Neuronal stem cell (in vitro differentiated cells): ENCODE measurements at regions not wholly inside any gene's neighbourhood (a gene's known extent, or its start where the extent isn't known, plus 50 kb on each side); places are given as distances from the start of the nearest gene placed in this dataset.

ENCODE experiments used
- DNase-seq: peaks from one replicate; pipeline ENCODE4 v3.0.0-alpha.2; 2013; ENCODE audit warnings: low spot score
- H2AFZ ChIP-seq: one replicate; pipeline ENCODE4 v1.6.1; 2013; ENCODE audit warnings: mild to moderate bottlenecking, low read length, inconsistent platforms
- H2AK5ac ChIP-seq: 2 replicates; pipeline ENCODE4 v1.6.1; 2013; ENCODE audit warnings: low read depth, mild to moderate bottlenecking, inconsistent platforms, low read length, moderate library complexity, mixed read lengths
- H2BK120ac ChIP-seq: 2 replicates; pipeline ENCODE4 v1.6.1; 2013; ENCODE audit warnings: low read depth, mild to moderate bottlenecking, inconsistent platforms, low read length, moderate library complexity, mixed read lengths
- H2BK12ac ChIP-seq: one replicate; pipeline ENCODE4 v1.6.1; 2013; ENCODE audit warnings: low read length, inconsistent platforms
- H2BK15ac ChIP-seq: 2 replicates; pipeline ENCODE4 v1.6.1; 2013; ENCODE audit warnings: mild to moderate bottlenecking, low read length, inconsistent platforms, mixed read lengths
- H2BK5ac ChIP-seq: one replicate; pipeline ENCODE4 v1.6.1; 2013; ENCODE audit warnings: inconsistent platforms, mild to moderate bottlenecking, low read length, moderate library complexity
- H3K14ac ChIP-seq: one replicate; pipeline ENCODE4 v1.6.1; 2013; ENCODE audit warnings: low read length, inconsistent platforms
- H3K18ac ChIP-seq: 2 replicates; pipeline ENCODE4 v1.6.1; 2013; ENCODE audit warnings: low read length, inconsistent platforms
- H3K23ac ChIP-seq: 2 replicates; pipeline ENCODE4 v1.6.1; 2013; ENCODE audit warnings: low read depth, mild to moderate bottlenecking, mixed read lengths, low read length, inconsistent platforms; ENCODE audit not compliant: poor library complexity
- H3K27ac ChIP-seq: replicated peaks from 3 replicates; pipeline ENCODE4 v1.5.1; 2013; ENCODE audit warnings: low read length, inconsistent platforms
- H3K27me3 ChIP-seq, 3 experiments: 2 replicates each; pipeline ENCODE4 v1.6.1; 2013; ENCODE audit warnings: low read length in 3 of 3, mild to moderate bottlenecking in 2 of 3, inconsistent platforms in 1 of 3, low read depth in 1 of 3, mixed read lengths in 1 of 3, moderate library complexity in 1 of 3; ENCODE audit not compliant: control insufficient read depth in 3 of 3, insufficient read depth in 3 of 3
- H3K36me3 ChIP-seq, 2 donors: replicated peaks in 1 of 2; 2 replicates each; pipeline ENCODE4 v1.6.1; 2013; ENCODE audit warnings: low read length in 2 of 2; ENCODE audit not compliant: control insufficient read depth in 2 of 2, insufficient read depth in 2 of 2
- H3K4ac ChIP-seq: 2 replicates; pipeline ENCODE4 v1.6.1; 2013; ENCODE audit warnings: inconsistent platforms, mild to moderate bottlenecking, low read length, moderate library complexity
- H3K4me1 ChIP-seq, 2 donors: 1 replicate in 1 of 2; 2 replicates in 1 of 2; pipeline ENCODE4 v1.6.1; 2013; ENCODE audit warnings: low read length in 2 of 2, low read depth in 1 of 2; ENCODE audit not compliant: control insufficient read depth in 2 of 2, insufficient read depth in 1 of 2
- H3K4me2 ChIP-seq: one replicate; pipeline ENCODE4 v1.6.1; 2013; ENCODE audit warnings: mild to moderate bottlenecking, low read length, inconsistent platforms; ENCODE audit not compliant: insufficient read depth, poor library complexity, severe bottlenecking
- H3K4me3 ChIP-seq, 2 donors: 2 replicates each; pipeline ENCODE4 v1.5.1; 2013; ENCODE audit warnings: low read length in 2 of 2, mild to moderate bottlenecking in 2 of 2, inconsistent platforms in 1 of 2, moderate library complexity in 1 of 2
- H3K79me1 ChIP-seq: one replicate; pipeline ENCODE4 v1.6.1; 2013; ENCODE audit warnings: low read depth, mild to moderate bottlenecking, inconsistent platforms, low read length, moderate library complexity
- H3K9ac ChIP-seq: one replicate; pipeline ENCODE4 v1.6.1; 2013; ENCODE audit warnings: mild to moderate bottlenecking, low read depth, low read length, inconsistent platforms; ENCODE audit not compliant: poor library complexity
- H3K9me3 ChIP-seq, 2 donors: replicated peaks in 1 of 2; 2 replicates each; pipeline versions ENCODE3 to v1.6.1; 2013; ENCODE audit warnings: low read length in 2 of 2, mild to moderate bottlenecking in 2 of 2, inconsistent platforms in 1 of 2, low read depth in 1 of 2, mixed read lengths in 1 of 2, moderate library complexity in 1 of 2; ENCODE audit not compliant: control insufficient read depth in 2 of 2, insufficient read depth in 1 of 2
- H4K8ac ChIP-seq: one replicate; pipeline ENCODE4 v1.6.1; 2013; ENCODE audit warnings: low read depth, mild to moderate bottlenecking, inconsistent platforms, low read length, moderate library complexity
- H4K91ac ChIP-seq: one replicate; pipeline ENCODE4 v1.6.1; 2013; ENCODE audit warnings: low read length, low read depth, mild to moderate bottlenecking, inconsistent platforms; ENCODE audit not compliant: poor library complexity
- WGBS, 2 donors: extraction: QIAGEN DNeasy Blood & Tissue Kit; methylation state at CpG; one replicate each; pipeline ENCODE4 v1.1.7; 2013; ENCODE audit warnings: missing lambda C conversion rate in 2 of 2, mixed read lengths in 1 of 2; ENCODE audit not compliant: insufficient read length in 2 of 2, insufficient replicate concordance in 1 of 2; ENCODE audit errors: extremely low coverage in 2 of 2; 5-methylcytosine and 5-hydroxymethylcytosine counted together

GRCh38 chr13:73777134-73777533 lies 357.1 kb downstream of the KLF12 start:
- no peaks in the 10 kb centered on the region for H3K27me3 ChIP-seq
- peaks cover 0 to 1% of the 10 kb centered on the region in 2 donors for H3K4me1 ChIP-seq
- no peak overlapping the region for H2AFZ ChIP-seq
- no peak overlapping the region for H4K91ac ChIP-seq
- H2BK12ac ChIP-seq, result no peak overlapping the region
- no peaks in the 10 kb centered on the region for H3K79me1 ChIP-seq
- no peak overlapping the region for H2AK5ac ChIP-seq
- H4K8ac ChIP-seq, result no peak overlapping the region
- peaks cover 0 to 7% of the 10 kb centered on the region in 2 donors for H3K9me3 ChIP-seq
- H3K4me2 ChIP-seq, result no peak overlapping the region
- DNase-seq, result no peak
- no peak overlapping the region for H3K23ac ChIP-seq
- WGBS, 2 donors, result no CpG with 5 or more reads among the region's 6 CpGs
- no peak overlapping the region for H2BK5ac ChIP-seq
- H2BK120ac ChIP-seq, result no peak overlapping the region
- H2BK15ac ChIP-seq, result no peak overlapping the region
- H3K27ac ChIP-seq, result no peak overlapping the region
- H3K9ac ChIP-seq, result no peak overlapping the region
- H3K4ac ChIP-seq, result no peak overlapping the region
- H3K18ac ChIP-seq, result no peak overlapping the region
- no peak overlapping the region for H3K14ac ChIP-seq
- H3K36me3 ChIP-seq, result peaks cover 0 to 36% of the 10 kb centered on the region in 2 donors
- no peak overlapping the region for H3K4me3 ChIP-seq

GRCh38 chr13:73776151-73776785 lies 357.9 kb downstream of the KLF12 start:
- Histone ChIP-seq H2AFZ (no peak overlapping the region), H2BK120ac (no peak overlapping the region), H3K79me1 (no peaks in the 10 kb centered on the region), H3K4me1 (peaks cover 0 to 1% of the 10 kb centered on the region in 2 donors), H3K4me3 (no peak overlapping the region), H3K9me3 (peaks cover 0 to 7% of the 10 kb centered on the region in 2 donors), H2BK15ac (no peak overlapping the region), H3K4me2 (no peak overlapping the region), H4K8ac (no peak overlapping the region), H3K9ac (no peak overlapping the region), H3K14ac (no peak overlapping the region), H3K18ac (no peak overlapping the region), H3K4ac (no peak overlapping the region), H2BK5ac (no peak overlapping the region), H3K27ac (no peak overlapping the region), H2AK5ac (no peak overlapping the region), H2BK12ac (no peak overlapping the region), H3K27me3 (no peaks in the 10 kb centered on the region), H3K23ac (no peak overlapping the region), H3K36me3 (peaks cover 0 to 36% of the 10 kb centered on the region in 2 donors), H4K91ac (no peak overlapping the region)
- WGBS, 2 donors, result no CpG with 5 or more reads among the region's 3 CpGs
- no peak for DNase-seq

- Histone ChIP-seq H4K91ac (no peak overlapping the region), H3K27me3 (no peaks in the 10 kb centered on the region), H4K8ac (no peak overlapping the region), H3K27ac (no peak overlapping the region), H3K36me3 (peaks cover 0 to 22% of the 10 kb centered on the region in 2 donors), H3K23ac (no peak overlapping the region), H2AK5ac (no peak overlapping the region), H2BK12ac (no peak overlapping the region), H3K79me1 (no peaks in the 10 kb centered on the region), H2AFZ (no peak overlapping the region), H3K4me2 (no peak overlapping the region), H2BK15ac (no peak overlapping the region), H3K4me3 (no peak overlapping the region), H3K14ac (no peak overlapping the region), H3K18ac (no peak overlapping the region), H3K9ac (no peak overlapping the region), H2BK120ac (no peak overlapping the region), H3K4me1 (peaks cover under 1 to 5% of the 10 kb centered on the region in 2 donors), H2BK5ac (no peak overlapping the region), H3K9me3 (peaks cover 0 to 8% of the 10 kb centered on the region in 2 donors), H3K4ac (no peak overlapping the region)
- no peak for DNase-seq
- WGBS, 2 donors, result no CpG with 5 or more reads among the region's 3 CpGs
Measured at GRCh38 chr13:73773168-73773549, 361.0 kb downstream of the KLF12 start.

- Histone ChIP-seq H3K9ac (peak overlapping the region; percentile 22), H3K4me2 (no peak overlapping the region), H3K18ac (no peak overlapping the region), H2BK15ac (no peak overlapping the region), H3K4ac (no peak overlapping the region), H2BK5ac (no peak overlapping the region), H3K14ac (no peak overlapping the region), H2BK12ac (no peak overlapping the region), H4K91ac (no peak overlapping the region), H3K27me3 (no peaks in the 10 kb centered on the region), H3K4me3 (no peak overlapping the region), H3K4me1 (peaks cover 4 to 10% of the 10 kb centered on the region in 2 donors), H3K36me3 (peaks cover 0 to 22% of the 10 kb centered on the region in 2 donors), H4K8ac (no peak overlapping the region), H3K27ac (no peak overlapping the region), H3K23ac (no peak overlapping the region), H2AFZ (no peak overlapping the region), H3K79me1 (no peaks in the 10 kb centered on the region), H2BK120ac (no peak overlapping the region), H2AK5ac (no peak overlapping the region), H3K9me3 (peaks cover 0 to 8% of the 10 kb centered on the region in 2 donors)
- no CpG with 5 or more reads among the region's 8 CpGs for WGBS, 2 donors
- DNase-seq, result no peak
Measured at GRCh38 chr13:73772449-73773167, 361.6 kb downstream of the KLF12 start.
